MM.1S (cell line): ENCODE measurements at regions not wholly inside any gene's neighbourhood (a gene's known extent, or its start where the extent isn't known, plus 50 kb on each side); places are given as distances from the start of the nearest gene placed in this dataset.

Experiments
- DNase-seq: peaks from one replicate; pipeline ENCODE4 v3.0.0-alpha.2; 2015
- H2AFZ ChIP-seq: fragments of 300-600 bp; sonication (generic); 2 replicates; pipeline ENCODE4 v1.6.0; 2016; ENCODE audit warnings: antibody characterized with exemption, low read length
- H3F3A ChIP-seq: fragments of 300-600 bp; sonication (generic); 2 replicates; pipeline ENCODE4 v1.6.1; 2016; ENCODE audit warnings: mild to moderate bottlenecking, antibody characterized with exemption, low read length, moderate library complexity, mixed read lengths; ENCODE audit not compliant: insufficient read depth
- H3K27ac ChIP-seq: fragments of 300-600 bp; sonication (generic); 2 replicates; pipeline ENCODE4 v1.5.1; 2016; ENCODE audit warnings: mild to moderate bottlenecking, low read length
- H3K27me3 ChIP-seq: fragments of 300-600 bp; sonication (generic); replicated peaks from 2 replicates; pipeline ENCODE4 v1.6.0; 2016; ENCODE audit warnings: low read length; ENCODE audit not compliant: insufficient read depth
- H3K36me3 ChIP-seq: fragments of 300-600 bp; sonication (generic); replicated peaks from 2 replicates; pipeline ENCODE4 v1.6.1; 2016; ENCODE audit warnings: mild to moderate bottlenecking, low read length, mixed read lengths; ENCODE audit not compliant: insufficient read depth
- H3K4me1 ChIP-seq: fragments of 300-600 bp; sonication (generic); 2 replicates; pipeline ENCODE4 v1.6.1; 2016; ENCODE audit warnings: low read length, mixed read lengths
- H3K4me2 ChIP-seq: fragments of 300-600 bp; sonication (generic); 2 replicates; pipeline ENCODE4 v1.6.0; 2016; ENCODE audit warnings: low read depth, low read length
- H3K4me3 ChIP-seq: fragments of 300-600 bp; sonication (generic); 2 replicates; pipeline ENCODE4 v1.5.1; 2016; ENCODE audit warnings: low read length, mixed read lengths
- H3K79me2 ChIP-seq: fragments of 300-600 bp; sonication (generic); 2 replicates; pipeline ENCODE4 v1.6.1; 2016; ENCODE audit warnings: mixed run types, low read length, mixed read lengths
- H3K9ac ChIP-seq: fragments of 300-600 bp; sonication (generic); 2 replicates; pipeline ENCODE4 v1.6.1; 2016; ENCODE audit warnings: low read length, mixed read lengths
- H3K9me2 ChIP-seq: fragments of 300-600 bp; sonication (generic); replicated peaks from 2 replicates; pipeline ENCODE4 v1.6.1; 2016; ENCODE audit warnings: mild to moderate bottlenecking, low read length, mixed read lengths; ENCODE audit not compliant: insufficient read depth
- H3K9me3 ChIP-seq: fragments of 300-600 bp; sonication (generic); replicated peaks from 2 replicates; pipeline ENCODE4 v1.6.1; 2016; ENCODE audit warnings: mild to moderate bottlenecking, low read length, mixed read lengths; ENCODE audit not compliant: insufficient read depth
- H4K20me1 ChIP-seq: fragments of 300-600 bp; sonication (generic); 2 replicates; pipeline ENCODE4 v1.6.1; 2016; ENCODE audit warnings: mild to moderate bottlenecking, low read length, moderate library complexity, mixed read lengths; ENCODE audit not compliant: insufficient read depth
- EZH2 ChIP-seq: fragments of 300-600 bp; sonication (generic); optimal IDR thresholded peaks from 2 replicates; pipeline ENCODE3; 2017; ENCODE audit warnings: low read depth, mild to moderate bottlenecking, antibody characterized with exemption, low read length, mixed read lengths
- EZH2phosphoT487 ChIP-seq: fragments of 300-600 bp; sonication (generic); IDR thresholded peaks from 2 replicates; pipeline ENCODE4 v1.6.1; 2018; ENCODE audit warnings: antibody characterized with exemption, low read length
- TF ChIP-seq, protein P1 (sequence below): fragments of 300-600 bp; sonication (generic); IDR thresholded peaks from 2 replicates; pipeline ENCODE4 v1.5.1; 2016; ENCODE audit warnings: antibody characterized with exemption, low read length, mixed read lengths

DNA sequence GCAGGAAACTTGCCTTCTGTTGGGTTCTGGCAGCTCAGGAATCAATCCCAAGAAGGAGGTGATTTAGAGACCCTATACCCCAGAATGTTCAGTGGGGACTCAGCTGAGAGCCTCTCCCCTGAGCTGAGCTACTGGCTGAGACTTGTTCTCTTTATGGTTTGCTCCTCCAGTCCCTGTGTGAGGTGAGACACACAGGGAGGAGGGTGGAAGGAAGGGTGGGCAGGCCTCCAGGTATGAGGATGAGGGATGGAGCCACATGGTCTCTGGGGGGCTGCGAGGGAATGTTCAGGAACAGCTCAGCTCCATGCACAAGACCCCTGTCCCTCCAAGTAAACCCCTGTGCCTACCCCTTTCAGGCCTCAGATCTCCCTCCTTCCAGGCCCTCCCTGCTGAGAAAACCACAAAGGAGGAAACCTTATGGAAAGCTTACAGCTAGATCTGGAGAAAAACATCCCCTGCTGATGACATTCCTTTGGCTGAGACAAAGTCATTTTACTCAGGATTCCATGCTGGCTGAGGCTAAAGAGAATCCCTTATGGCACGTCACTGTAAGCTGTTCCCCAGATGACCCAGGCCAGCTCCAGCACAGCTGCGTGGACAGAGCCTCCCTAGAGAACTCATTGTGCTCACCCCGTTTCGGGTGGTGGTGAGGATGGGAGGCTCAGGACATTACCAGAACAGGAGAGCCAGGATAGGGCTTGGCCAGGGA lies 91.5 kb upstream of the IPO9 start:
- peaks cover 40% of the 10 kb centered on the region for H3F3A ChIP-seq
- peak overlapping the region; percentile 53 for H3K4me2 ChIP-seq
- no peaks in the 10 kb centered on the region for H3K9me3 ChIP-seq
- H3K27ac ChIP-seq = peak overlapping the region; percentile 72
- H4K20me1 ChIP-seq = no peaks in the 10 kb centered on the region
- H3K27me3 ChIP-seq = no peaks in the 10 kb centered on the region
- H3K9ac ChIP-seq = peak overlapping the region; percentile 33
- no peak for DNase-seq
- H3K36me3 ChIP-seq = no peaks in the 10 kb centered on the region
- TF ChIP-seq, protein P1, sequence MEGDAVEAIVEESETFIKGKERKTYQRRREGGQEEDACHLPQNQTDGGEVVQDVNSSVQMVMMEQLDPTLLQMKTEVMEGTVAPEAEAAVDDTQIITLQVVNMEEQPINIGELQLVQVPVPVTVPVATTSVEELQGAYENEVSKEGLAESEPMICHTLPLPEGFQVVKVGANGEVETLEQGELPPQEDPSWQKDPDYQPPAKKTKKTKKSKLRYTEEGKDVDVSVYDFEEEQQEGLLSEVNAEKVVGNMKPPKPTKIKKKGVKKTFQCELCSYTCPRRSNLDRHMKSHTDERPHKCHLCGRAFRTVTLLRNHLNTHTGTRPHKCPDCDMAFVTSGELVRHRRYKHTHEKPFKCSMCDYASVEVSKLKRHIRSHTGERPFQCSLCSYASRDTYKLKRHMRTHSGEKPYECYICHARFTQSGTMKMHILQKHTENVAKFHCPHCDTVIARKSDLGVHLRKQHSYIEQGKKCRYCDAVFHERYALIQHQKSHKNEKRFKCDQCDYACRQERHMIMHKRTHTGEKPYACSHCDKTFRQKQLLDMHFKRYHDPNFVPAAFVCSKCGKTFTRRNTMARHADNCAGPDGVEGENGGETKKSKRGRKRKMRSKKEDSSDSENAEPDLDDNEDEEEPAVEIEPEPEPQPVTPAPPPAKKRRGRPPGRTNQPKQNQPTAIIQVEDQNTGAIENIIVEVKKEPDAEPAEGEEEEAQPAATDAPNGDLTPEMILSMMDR = no peak
- TF ChIP-seq EZH2 (no peak), EZH2phosphoT487 (no peak)
- H3K4me1 ChIP-seq = peaks cover 56% of the 10 kb centered on the region
- no peaks in the 10 kb centered on the region for H3K9me2 ChIP-seq
- peak overlapping the region; percentile 28; the same call in 1 of the 2 replicates for H3K4me3 ChIP-seq
- peaks cover 31% of the 10 kb centered on the region for H3K79me2 ChIP-seq
- H2AFZ ChIP-seq = peak overlapping the region; percentile 47; the same call in 1 of the 2 replicates

DNA sequence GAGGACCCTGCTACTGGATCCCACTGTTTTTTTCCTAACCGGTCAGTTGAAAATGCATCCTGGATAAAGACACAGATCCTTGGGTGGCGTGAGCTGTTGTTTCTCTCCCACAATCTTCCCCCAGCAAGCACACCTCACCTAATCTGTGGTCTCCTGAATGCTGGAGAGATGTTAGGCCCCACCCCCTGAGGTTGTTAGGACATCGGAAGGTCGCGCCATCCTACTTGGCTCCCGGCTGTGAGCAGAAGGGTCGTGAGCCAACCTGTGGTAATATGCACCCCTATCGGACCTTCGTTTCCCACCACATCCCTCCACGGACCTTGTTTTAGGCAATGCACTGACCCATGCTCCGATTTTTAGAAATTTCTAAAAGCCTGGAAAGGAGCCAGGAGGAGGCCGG lies 89.9 kb upstream of the IPO9 start:
- H2AFZ ChIP-seq = peak overlapping the region; percentile 88
- H3K27me3 ChIP-seq = no peaks in the 10 kb centered on the region

DNA sequence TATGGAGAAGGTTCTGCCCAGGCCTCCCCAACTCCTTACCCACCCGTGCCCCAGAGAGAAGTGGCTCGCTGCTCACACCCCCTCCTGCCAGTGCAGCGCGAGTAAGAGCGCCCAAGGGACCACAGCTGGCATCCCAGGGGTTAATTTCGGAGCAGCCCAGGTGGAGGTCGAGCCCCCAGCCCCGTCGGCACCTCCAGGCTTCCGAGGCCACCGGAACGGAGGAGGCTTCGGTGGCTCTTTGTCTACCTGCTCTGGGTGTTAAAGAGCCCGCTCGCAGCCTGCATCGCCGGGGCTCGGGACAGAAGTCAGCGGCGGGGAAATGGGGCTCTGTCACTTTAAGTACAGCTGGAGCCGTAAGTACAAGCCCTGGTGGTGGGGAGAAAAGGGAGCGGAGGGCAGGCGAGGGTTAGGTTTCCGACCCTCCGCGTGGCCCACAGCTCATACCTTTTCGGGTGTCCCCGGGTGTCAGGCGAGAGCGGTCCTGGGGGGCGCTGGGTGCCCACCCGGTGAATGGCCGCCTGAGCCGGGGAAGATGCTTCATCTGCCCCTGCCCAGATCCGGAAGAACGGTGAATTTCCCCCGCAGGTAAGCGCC lies 89.4 kb upstream of the IPO9 start:
- H3K27me3 ChIP-seq = no peaks in the 10 kb centered on the region
- no peak overlapping the region; the same call in 1 of the 2 replicates for H3K27ac ChIP-seq
- peak overlapping the region; percentile 92 for H3K4me2 ChIP-seq
- H4K20me1 ChIP-seq = no peaks in the 10 kb centered on the region
- peak overlapping the region; percentile 88 for H2AFZ ChIP-seq
- peaks cover 37% of the 10 kb centered on the region for H3K79me2 ChIP-seq
- peaks cover 59% of the 10 kb centered on the region for H3K4me1 ChIP-seq
- peak overlapping the region; percentile 71 for H3K9ac ChIP-seq
- TF ChIP-seq EZH2phosphoT487 (no peak), EZH2 (no peak)
- TF ChIP-seq, protein P1 = no peak
- H3K9me3 ChIP-seq = no peaks in the 10 kb centered on the region
- H3K4me3 ChIP-seq = peak overlapping the region; percentile 95
- peaks cover 40% of the 10 kb centered on the region for H3F3A ChIP-seq
- DNase-seq = peak; percentile 94
- no peaks in the 10 kb centered on the region for H3K9me2 ChIP-seq
- H3K36me3 ChIP-seq = no peaks in the 10 kb centered on the region

More for the DNA sequence above, 89.9 kb upstream of the IPO9 start:
- peak overlapping the region; percentile 71 for H3K9ac ChIP-seq
- no peaks in the 10 kb centered on the region for H3K9me3 ChIP-seq
- H3K27ac ChIP-seq = no peak overlapping the region
- peak overlapping the region; percentile 95 for H3K4me3 ChIP-seq
- H3K79me2 ChIP-seq = peaks cover 37% of the 10 kb centered on the region
- no peaks in the 10 kb centered on the region for H3K9me2 ChIP-seq
- H3K4me2 ChIP-seq = peak overlapping the region; percentile 92
- no peaks in the 10 kb centered on the region for H3K36me3 ChIP-seq
- no peak for DNase-seq
- TF ChIP-seq, protein P1 = no peak
- TF ChIP-seq EZH2 (no peak), EZH2phosphoT487 (no peak)
- peaks cover 59% of the 10 kb centered on the region for H3K4me1 ChIP-seq
- H3F3A ChIP-seq = peaks cover 40% of the 10 kb centered on the region
- H4K20me1 ChIP-seq = no peaks in the 10 kb centered on the region
